Body of pancreas (tissue), 4 donors: ENCODE measurements at regions not wholly inside any gene's neighbourhood (a gene's known extent, or its start where the extent isn't known, plus 50 kb on each side); places are given as distances from the start of the nearest gene placed in this dataset.

ENCODE experiments used
- ATAC-seq: fragments of 150-250 bp; one replicate; pipeline ENCODE4 v1.9.1; 2016
- DNase-seq, 4 donors: peaks; one replicate each; pipeline ENCODE4 v3.0.0-alpha.2; 2019
- H3K27ac ChIP-seq, 4 donors: fragments of 200-600 bp; sonication (generic); 1 replicate in 3 of 4; 2 replicates in 1 of 4; pipeline versions ENCODE4 v1.5.1 to v1.6.1; 2016 to 2019; ENCODE audit warnings: mild to moderate bottlenecking in 1 of 4, mixed read lengths in 1 of 4, moderate library complexity in 1 of 4
- H3K27me3 ChIP-seq, 2 donors: fragments of 200-600 bp; sonication (generic); one replicate each; pipeline ENCODE4 v1.6.0; 2016; ENCODE audit warnings: mild to moderate bottlenecking in 1 of 2
- H3K36me3 ChIP-seq, 2 donors: fragments of 200-600 bp; sonication (generic); replicated peaks in 1 of 2; 2 replicates each; pipeline ENCODE4 v1.5.1; 2016; ENCODE audit warnings: low read depth in 2 of 2; ENCODE audit not compliant: insufficient read depth in 1 of 2
- H3K4me1 ChIP-seq: fragments of 200-600 bp; sonication (generic); one replicate; pipeline ENCODE4 v1.6.0; 2016
- H3K4me3 ChIP-seq, 2 donors: fragments of 200-600 bp; sonication (generic); 1 replicate in 1 of 2; 2 replicates in 1 of 2; pipeline ENCODE4 v1.5.1; 2016 to 2019
- H3K9me3 ChIP-seq, 3 donors: fragments of 200-600 bp; sonication (generic); 1 replicate in 2 of 3; 2 replicates in 1 of 3; pipeline ENCODE4 v1.5.1; 2016
- CTCF ChIP-seq, 7 experiments: fragments of 450-650 bp in 4 of 7; fragments of 200-600 bp in 3 of 7; sonication (generic) in 3 of 7; IDR thresholded peaks; one replicate each; pipeline ENCODE4 v1.5.1; 2016 to 2019; ENCODE audit warnings: antibody characterized with exemption in 7 of 7
- POLR2A ChIP-seq, 3 donors: fragments of 450-650 bp; IDR thresholded peaks; one replicate each; pipeline ENCODE4 v1.6.1; 2016; ENCODE audit warnings: antibody characterized with exemption in 3 of 3, mild to moderate bottlenecking in 2 of 3
- WGBS, 2 donors: methylation state at CpG; one replicate each; pipeline ENCODE4 v1.1.5; 2017; 5-methylcytosine and 5-hydroxymethylcytosine counted together
- intact Hi-C: fragments of 100-400 bp; cut with DNase I; formaldehyde crosslinking; loops from one replicate; pipeline ENCODE4 v1.15.1; 2023

- H3K4me1 ChIP-seq: no peaks in the 10 kb centered on the region
- peaks cover 0 to 2% (median 0%) of the 10 kb centered on the region in 3 donors for H3K9me3 ChIP-seq
- no peaks in the 10 kb centered on the region for H3K27me3 ChIP-seq
- no peak overlapping the region for H3K4me3 ChIP-seq
- TF ChIP-seq CTCF (IDR thresholded peaks at IDR 0.05): no peak
- TF ChIP-seq POLR2A (IDR thresholded peaks at IDR 0.05): no peak
- intact Hi-C loops: no loop called here
- DNase-seq: no peak
- no peak overlapping the region for H3K27ac ChIP-seq
- no peaks in the 10 kb centered on the region for H3K36me3 ChIP-seq
- ATAC-seq: no peak
- 51 to 55% methylated on average over 13 to 18 of the region's 18 CpGs for WGBS, 2 donors
Observed at GRCh38 chr19:31515931-31516330, 166.7 kb upstream of the TSHZ3 start.

- no peak for DNase-seq
- Histone ChIP-seq H3K4me1 (no peaks in the 10 kb centered on the region), H3K9me3 (peaks cover 0 to 3% (median 0%) of the 10 kb centered on the region in 3 donors), H3K27me3 (no peaks in the 10 kb centered on the region), H3K27ac (no peak overlapping the region), H3K36me3 (no peaks in the 10 kb centered on the region), H3K4me3 (no peak overlapping the region)
- intact Hi-C loops: no loop called here
- ATAC-seq: no peak
- TF ChIP-seq POLR2A (IDR thresholded peaks at IDR 0.05): no peak
- TF ChIP-seq CTCF (IDR thresholded peaks at IDR 0.05): no peak
- WGBS, 2 donors: 58 to 60% methylated on average over 7 to 9 of the region's 9 CpGs
Observed at GRCh38 chr19:31516756-31517155, 167.5 kb upstream of the TSHZ3 start.

GRCh38 chr19:31517224-31518180, 168.3 kb upstream of the TSHZ3 start:
- DNase-seq (no peak), ATAC-seq (no peak)
- no peaks in the 10 kb centered on the region for H3K4me1 ChIP-seq
- no peak overlapping the region for H3K27ac ChIP-seq
- H3K4me3 ChIP-seq: no peak overlapping the region
- H3K27me3 ChIP-seq: no peaks in the 10 kb centered on the region
- 75 to 76% methylated on average over 32 to 33 of the region's 33 CpGs for WGBS, 2 donors
- intact Hi-C loops: no loop called here
- no peaks in the 10 kb centered on the region for H3K36me3 ChIP-seq
- TF ChIP-seq POLR2A (IDR thresholded peaks at IDR 0.05) (no peak), CTCF (IDR thresholded peaks at IDR 0.05) (no peak)
- H3K9me3 ChIP-seq: peaks cover 0 to 3% (median 0%) of the 10 kb centered on the region in 3 donors

GRCh38 chr19:31518216-31519020, 169.2 kb upstream of the TSHZ3 start:
- DNase-seq (no peak), ATAC-seq (no peak)
- Histone ChIP-seq H3K27ac (no peak overlapping the region), H3K9me3 (peaks cover 0 to 3% (median 0%) of the 10 kb centered on the region in 3 donors), H3K4me1 (no peaks in the 10 kb centered on the region), H3K27me3 (no peaks in the 10 kb centered on the region), H3K36me3 (no peaks in the 10 kb centered on the region), H3K4me3 (no peak overlapping the region)
- WGBS, 2 donors: 25 to 34% methylated on average over 13 of the region's 13 CpGs
- intact Hi-C loops: no loop called here
- TF ChIP-seq CTCF (IDR thresholded peaks at IDR 0.05) (no peak), POLR2A (IDR thresholded peaks at IDR 0.05) (no peak)
